GM13976 (cell line): ENCODE measurements at regions not wholly inside any gene's neighbourhood (a gene's known extent, or its start where the extent isn't known, plus 50 kb on each side); places are given as distances from the start of the nearest gene placed in this dataset.

Source experiments
- DNase-seq: peaks from one replicate; pipeline ENCODE4 v3.0.0; 2012; ENCODE audit warnings: low spot score
- CTCF ChIP-seq: IDR thresholded peaks from 2 replicates; pipeline ENCODE4 v1.5.1; 2012; ENCODE audit warnings: borderline replicate concordance, mild to moderate bottlenecking; ENCODE audit not compliant: insufficient read depth; ENCODE audit errors: extremely low read depth, missing control alignments, control extremely low read depth
- in situ Hi-C: fragments of 300-500 bp; cut with MboI; formaldehyde crosslinking; loops from one replicate; pipeline ENCODE4 v1.12.0; 2022; ENCODE audit warnings: low sequenced_read_pairs, mixed read lengths, inconsistent platforms; ENCODE audit not compliant: unreplicated experiment

- DNase-seq = no peak
- no peak for TF ChIP-seq CTCF
- in situ Hi-C loops = no loop called here
These were observed 793.1 kb upstream of the CRIM1 start for GRCh38 chr2:35562488-35562887.

- DNase-seq = no peak
- TF ChIP-seq CTCF = no peak
- in situ Hi-C loops = no loop called here
These were observed 807.4 kb upstream of the CRIM1 start for GRCh38 chr2:35548171-35548570.

GRCh38 chr2:35545301-35545700 is 810.3 kb upstream of the CRIM1 start:
- no peak for DNase-seq
- TF ChIP-seq CTCF = no peak
- in situ Hi-C loops = no loop called here

GRCh38 chr2:35538796-35539195 is 816.8 kb upstream of the CRIM1 start:
- no peak for DNase-seq
- in situ Hi-C loops = no loop called here
- no peak for TF ChIP-seq CTCF

- DNase-seq = no peak
- no peak for TF ChIP-seq CTCF
- in situ Hi-C loops = no loop called here
These were observed 824.9 kb upstream of the CRIM1 start for GRCh38 chr2:35530615-35531135.

- TF ChIP-seq CTCF = no peak
- no peak for DNase-seq
- in situ Hi-C loops = no loop called here
These were observed 828.8 kb upstream of the CRIM1 start for GRCh38 chr2:35526741-35527140.

GRCh38 chr2:35522450-35522849 is 833.1 kb upstream of the CRIM1 start:
- TF ChIP-seq CTCF = no peak
- in situ Hi-C loops = no loop called here
- DNase-seq = no peak
